ENCODE measurements at regions not wholly inside any gene's neighbourhood (a gene's known extent, or its start where the extent isn't known, plus 50 kb on each side); places are given as distances from the start of the nearest gene placed in this dataset.
"Not testable (repeated sequence)": the region's sequence is repeated elsewhere in the genome, so short reads cannot be mapped to it uniquely, and the experiment has no call there.

DNA sequence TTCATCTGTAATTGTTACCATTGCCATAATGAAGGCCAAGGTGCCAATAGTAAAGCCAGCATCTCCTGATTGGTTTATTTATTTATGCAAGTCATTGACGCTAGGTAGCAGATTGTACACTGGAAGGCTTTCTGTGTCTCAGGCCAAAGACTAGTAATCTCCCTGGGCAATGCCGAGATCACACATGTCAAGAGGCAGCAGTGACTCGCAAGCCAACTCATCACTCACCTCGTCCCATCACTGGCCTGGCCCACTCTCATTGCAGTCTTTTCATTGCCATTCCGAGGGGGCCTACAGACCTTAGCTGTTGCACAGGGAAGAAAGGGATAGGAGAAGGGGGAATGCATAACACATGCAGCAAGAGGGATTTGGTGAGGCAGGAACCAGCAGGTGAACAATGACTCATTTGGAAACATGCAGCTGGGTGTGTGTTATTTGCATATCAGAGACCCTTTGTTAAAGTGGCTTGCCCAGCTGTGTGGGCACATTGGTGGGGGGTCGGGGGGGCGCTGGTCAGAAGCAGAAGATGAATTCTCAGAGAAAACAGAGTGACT lies 448.7 kb upstream of the HNRNPA3 start:
- DNase-seq (ENCODE audit: low read depth), result no peak

DNA sequence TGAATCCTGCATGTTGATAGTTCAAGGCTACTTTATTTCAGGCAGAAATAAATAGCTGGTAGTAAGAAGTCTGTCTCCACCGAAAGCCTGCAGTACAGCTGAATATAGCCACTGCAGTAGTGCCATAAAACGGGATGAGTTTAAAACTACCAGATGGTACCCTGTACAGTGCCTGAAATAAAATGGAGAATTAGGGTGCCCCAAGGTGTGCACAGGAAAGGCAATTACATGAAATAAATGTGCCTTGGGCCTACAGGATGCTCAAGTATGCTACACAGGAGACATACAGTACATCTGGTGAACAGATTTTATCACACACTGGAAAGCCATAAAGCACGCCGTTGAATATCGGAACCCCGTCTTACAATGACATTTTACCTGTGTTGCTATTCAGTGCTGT lies 447.7 kb upstream of the HNRNPA3 start:
- DNase-seq (ENCODE audit: low read depth), result no peak

DNA sequence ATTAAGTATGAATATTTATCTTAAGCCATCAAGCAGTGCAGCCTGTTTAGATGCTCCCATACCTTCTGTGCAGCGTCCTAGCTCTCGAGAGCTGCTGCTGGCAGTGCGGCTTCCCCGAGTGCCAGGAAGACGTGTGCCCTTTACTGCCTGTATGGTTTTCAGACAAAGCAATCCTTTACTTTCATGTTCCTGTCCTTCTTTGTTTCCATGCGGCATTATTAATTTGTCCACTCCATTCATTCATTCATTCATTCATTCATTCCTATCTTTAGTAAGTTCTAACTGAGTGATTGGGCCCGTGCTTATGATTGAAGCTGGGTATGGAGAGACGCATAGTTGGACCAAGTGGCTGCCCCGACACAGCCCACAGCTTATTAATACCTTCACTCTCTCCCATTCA lies 446.6 kb upstream of the HNRNPA3 start:
- DNase-seq (ENCODE audit: low read depth), result no peak

DNA sequence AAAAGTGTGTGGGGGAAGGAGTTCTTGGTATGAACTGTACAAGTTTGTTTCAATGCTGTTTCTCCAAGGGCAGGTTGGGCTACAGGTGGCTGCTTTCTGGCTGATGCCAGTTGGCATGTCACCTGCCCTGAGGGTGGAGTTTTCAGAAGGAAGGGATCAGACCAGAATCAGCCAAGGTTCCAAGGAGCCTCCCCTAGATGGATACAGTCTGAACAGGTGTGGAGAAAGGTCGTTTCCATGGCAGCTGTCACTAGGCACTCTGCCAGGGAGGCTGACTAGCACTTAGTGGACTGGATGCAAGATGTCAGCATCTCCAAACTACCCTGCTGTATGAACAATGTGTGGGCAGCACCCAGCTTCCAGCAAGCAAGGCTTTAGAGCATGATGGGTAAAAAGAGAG lies 444.4 kb upstream of the HNRNPA3 start:
- DNase-seq (ENCODE audit: low read depth), result no peak

DNA sequence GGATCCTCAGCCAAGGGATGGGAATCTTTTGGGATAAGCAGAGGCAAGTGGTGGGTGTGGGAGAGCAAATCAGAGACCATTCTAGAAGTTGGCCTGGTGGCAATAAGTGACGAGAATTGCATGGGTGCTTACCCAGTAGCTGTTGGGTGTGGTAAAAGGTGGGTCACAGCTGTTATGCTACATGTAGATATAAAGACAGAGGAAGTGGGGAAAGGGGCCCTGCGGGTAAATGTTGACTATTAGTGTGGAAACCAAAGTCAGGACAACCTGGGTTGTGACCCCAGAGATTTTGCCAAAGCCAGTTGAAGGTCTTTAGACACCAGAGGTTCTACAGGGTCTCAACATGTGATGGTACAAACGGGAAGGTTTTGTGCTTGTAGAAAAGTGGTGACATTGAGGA lies 443.6 kb upstream of the HNRNPA3 start:
- DNase-seq (ENCODE audit: low read depth), result no peak

DNA sequence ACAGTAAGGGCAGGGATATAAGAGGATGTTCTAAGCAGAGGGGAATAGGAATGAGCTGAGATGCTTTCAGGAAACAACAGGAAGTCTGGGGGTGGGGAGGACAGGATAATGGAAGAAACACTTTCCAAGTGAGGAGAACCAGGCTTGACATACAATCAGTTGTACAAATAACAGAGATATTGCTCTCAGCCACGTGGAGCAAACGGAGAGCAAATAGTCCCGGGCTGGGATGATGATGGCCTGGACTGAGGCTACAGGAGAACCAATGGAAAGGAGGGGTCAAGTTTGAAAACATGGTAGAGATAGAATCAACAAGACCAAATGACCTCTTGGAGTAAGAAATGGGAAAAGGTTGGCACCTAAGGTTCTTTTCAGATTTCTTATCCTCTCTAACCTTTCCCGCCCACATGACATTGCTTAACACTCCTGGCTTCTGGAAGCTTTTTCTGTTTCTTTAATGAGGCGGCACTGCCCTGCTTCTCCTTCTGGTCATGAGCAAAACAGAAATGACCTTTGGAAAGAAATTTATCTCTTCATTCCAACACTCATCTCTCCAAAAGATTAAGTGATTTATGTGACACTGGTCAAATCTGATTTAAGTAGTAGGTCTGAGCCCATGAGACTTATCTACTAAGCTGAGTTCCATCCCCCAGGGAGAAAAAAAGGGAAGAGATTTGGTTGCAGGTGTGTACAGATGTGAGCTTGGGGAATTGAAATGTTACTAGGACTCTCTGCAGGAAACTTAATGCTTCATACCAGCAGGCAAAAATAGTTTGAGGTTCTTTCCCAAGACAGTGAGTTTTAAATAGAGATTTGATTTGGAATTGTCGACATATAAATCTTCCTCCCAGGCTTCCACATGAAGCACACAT lies 442.9 kb upstream of the HNRNPA3 start:
- no peak for DNase-seq (ENCODE audit: low read depth)

DNA sequence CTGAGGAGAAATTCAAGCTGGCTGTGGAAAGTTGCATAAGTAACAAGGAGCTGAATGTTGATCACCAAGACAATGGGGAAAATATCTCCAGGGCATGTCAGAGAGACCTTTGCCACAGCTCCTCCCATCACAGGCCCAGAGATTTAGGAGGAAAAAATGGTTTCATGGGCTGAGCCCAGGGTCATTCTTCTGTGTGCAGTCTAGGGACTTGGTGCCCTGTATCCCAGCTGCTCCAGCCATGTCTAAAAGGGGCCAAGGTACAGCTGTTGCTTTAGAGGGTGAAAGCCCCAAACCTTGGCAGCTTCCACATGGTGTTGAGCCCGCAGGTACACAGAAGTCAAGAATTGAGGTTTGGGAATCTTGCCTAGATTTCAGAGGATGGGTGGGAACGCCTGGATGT lies 439.8 kb upstream of the HNRNPA3 start:
- no peak for DNase-seq (ENCODE audit: low read depth)

DNA sequence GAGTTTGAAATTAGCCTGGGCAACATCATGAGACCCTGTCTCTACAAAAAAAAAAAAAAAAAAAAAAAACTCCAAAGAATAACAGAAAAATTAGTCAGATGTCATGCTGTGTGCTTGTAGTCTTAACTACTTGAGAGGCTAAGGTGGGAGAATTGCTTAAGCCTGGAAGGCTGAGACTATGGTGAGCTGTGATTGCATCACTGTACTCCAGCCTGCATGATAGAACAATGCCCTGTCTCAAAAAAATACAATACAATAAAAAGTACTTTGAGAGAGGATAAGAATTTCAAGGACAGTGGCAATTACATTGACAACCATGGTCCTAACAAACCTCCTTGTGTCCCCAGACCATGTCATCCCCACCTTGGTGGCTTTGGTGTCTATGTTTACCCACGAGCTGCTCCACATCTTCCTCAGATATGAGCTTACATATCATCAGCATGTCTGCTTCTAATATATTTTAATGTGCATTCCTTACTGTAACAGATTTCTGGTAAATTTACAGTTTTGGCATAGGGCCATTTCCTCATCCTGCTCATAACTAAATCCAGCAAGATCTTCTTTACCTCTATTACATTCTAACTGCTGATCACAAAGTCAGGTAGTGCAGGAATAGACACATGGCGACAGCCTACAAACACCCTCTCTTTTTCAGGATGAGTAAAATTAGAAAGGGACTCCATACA lies 437.7 kb upstream of the HNRNPA3 start:
- DNase-seq (ENCODE audit: low read depth), result no peak

DNA sequence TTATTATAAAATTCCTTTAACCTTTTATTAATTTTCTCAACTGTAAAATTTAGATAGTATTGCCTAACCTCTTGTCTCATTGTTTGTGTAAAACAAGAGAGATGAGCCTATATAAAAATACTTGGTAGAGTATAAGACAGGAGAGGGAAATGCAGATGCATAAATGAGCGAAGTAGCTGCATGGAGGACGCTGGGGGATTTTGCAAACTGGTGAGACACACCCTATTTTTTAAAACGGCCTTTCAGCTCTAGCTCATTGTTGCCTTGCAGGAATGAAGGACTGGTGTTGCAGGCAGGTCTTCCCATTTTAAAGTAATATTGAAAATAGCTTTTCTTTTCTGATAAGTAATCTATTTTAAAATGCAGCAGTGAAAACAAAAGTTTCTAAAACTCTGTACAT lies 435.3 kb upstream of the HNRNPA3 start:
- DNase-seq (ENCODE audit: low read depth), result no peak

DNA sequence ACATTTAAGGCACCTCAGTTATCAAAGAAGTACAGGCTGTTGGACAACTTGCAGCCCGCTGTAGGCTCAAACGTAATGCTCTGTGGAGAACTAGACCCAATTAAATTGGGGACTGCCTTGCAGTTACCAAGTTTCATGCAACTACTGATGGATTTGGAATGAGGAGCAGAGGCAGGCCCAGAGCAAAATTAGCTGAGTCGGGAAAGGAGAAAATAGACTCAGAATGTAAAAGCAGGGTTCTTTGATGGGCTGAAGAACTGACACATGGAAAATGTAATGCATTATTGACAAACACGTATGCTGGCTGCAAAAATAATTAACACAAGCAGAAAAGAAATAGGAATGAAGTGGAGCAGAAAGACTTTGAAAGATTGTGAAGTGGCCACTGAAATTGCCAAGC lies 432.7 kb upstream of the HNRNPA3 start:
- DNase-seq (ENCODE audit: low read depth), result no peak

DNA sequence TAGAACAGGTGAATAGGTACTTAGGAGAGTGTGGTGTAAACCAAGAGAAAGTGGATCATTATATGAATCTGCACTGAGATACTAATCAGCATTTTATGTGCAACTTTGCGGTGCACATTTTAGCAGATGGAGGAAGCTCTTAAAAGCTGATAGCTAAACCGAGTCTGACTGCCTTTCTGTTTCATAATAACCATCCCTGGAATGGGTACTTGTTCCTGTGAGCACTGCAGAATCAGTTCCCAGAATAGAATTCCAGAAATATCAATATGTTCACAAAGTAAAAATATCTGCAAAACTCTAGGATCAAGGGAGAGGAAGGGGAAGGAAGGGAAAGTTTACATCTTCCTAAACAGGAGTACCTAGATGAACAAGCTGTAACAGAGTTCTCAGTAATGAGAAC lies 432.2 kb upstream of the HNRNPA3 start:
- no peak for DNase-seq (ENCODE audit: low read depth)

DNA sequence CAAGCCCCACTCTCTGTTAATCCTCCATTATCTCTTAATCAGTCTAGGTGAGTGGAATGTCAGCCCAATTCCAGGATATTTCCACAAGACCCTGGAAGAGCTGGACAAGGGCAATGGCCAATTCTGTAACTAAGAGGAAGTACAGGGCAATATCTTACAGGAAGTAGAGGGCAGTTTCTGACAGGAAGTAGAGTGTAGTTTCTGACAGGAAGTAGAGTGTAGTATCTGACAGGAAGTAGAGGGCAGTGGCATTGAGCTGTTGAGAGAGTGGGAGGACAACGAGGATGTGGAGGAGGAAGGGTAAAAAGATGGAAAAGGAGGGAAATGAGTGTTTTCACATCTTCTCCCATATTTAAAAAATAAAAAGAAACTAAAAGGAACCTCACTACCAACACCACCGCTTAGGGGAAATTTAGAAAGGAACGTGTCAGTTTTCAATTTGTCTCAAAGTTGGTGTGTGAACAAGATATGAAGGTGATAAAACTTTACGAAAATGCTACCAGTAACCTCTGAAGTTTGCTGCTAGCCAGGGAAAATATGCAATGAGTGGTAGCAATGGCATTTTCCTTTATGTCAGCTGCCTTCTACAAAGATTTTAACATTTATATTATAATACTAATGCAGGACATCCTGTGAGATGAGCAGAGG lies 430.9 kb upstream of the HNRNPA3 start:
- no peak for DNase-seq (ENCODE audit: low read depth)

DNA sequence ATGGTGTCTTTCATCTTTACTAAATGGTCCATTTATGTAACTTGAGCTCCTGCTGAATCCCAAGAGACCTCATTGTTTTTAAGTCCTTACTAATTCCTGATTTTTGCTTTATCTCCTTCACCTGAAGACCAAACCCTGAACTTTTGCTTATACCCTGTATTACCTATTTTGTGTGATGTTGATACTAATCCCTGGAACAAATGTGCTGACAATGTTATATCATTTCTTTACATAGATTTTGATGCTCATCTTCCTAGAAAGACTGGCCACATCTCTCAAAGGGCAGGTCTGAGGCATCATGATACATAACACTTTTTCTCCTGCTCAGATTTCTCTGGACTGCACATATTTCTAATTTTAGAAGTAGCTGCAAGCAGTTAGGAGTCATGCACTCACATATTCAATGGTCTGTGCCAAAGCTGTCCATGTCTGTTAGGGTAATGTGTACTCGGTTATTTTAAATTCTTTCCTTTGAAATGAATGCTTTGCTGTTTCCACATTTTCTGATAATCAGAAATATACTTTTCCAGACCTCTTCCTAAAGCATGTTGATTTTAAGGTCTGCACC lies 427.9 kb upstream of the HNRNPA3 start:
- no peak for DNase-seq (ENCODE audit: low read depth)

DNA sequence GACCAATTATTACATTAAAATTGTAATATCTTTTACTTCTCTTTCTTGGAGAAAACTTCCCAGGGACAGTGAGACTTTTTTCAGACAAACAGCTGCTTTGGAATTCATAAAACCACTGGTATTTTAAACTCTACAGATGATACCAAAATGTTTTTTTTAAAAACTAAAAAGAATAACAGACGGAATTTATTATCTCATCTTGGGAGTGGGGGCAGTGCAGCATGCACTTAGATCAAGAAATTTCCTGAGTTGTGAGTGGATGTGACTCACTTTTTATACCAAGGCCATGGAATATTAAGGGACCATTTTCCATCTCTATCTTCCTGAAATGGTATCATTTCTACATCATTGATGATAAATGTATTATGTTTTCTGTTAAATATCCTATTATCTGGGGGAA lies 422.8 kb upstream of the HNRNPA3 start:
- DNase-seq (ENCODE audit: low read depth), result no peak

DNA sequence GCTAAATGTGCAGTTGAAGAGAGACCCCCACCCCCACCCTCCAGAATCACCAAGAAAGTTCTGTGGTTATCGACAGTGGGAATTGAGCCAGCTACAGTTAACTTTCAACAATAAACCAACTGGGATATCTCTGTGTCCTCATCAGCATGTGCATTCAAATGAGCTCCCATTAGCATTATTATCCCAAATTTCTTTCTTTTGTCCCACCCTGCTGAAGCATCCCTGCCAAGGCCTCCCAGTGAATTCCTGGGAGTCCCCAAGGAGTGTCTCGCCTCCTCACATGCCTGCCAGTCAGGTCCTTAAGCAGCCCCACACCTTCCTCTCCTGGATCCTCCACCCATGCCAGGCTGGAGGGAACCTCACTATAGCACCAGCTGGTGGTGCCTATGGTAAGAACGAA lies 422.1 kb upstream of the HNRNPA3 start:
- no peak for DNase-seq (ENCODE audit: low read depth)

DNA sequence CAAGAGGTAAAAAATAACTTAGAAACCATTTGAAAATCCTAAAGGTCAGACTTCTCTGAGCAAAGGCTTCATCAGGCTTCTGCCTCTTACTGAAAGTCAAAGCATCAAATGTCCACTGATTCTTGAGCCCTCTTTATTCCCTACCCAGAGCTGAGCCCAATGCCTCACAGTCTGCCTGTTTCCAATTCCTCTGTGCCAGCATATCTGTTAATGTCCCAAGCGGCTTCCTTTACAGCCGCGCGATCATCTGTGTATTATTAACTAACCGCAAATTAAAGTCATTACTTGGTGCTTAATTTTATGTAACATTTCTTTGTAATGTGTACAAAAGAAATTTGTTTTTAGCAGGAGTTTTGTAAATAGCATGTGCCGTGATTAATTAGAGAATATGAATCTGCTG lies 418.8 kb upstream of the HNRNPA3 start:
- no peak for DNase-seq (ENCODE audit: low read depth)

DNA sequence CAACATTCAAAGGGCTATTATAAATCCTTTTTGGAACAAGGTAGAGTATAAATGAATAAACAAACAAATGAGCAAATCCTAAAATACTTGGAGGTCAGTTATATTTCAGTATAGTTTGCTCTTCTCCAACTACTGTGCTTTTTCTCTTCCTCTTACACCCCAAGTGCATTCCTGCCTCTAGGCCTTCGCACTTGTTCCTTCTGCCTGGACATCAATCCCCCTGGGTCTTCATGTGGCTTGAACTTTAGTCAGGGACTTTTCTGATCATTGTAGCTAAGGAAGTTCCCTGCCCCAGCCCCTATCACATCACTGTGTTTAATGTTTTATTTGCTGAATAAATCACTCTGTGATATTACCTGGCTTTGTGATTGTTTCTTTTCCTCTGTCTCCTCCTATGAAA lies 418.2 kb upstream of the HNRNPA3 start:
- no peak for DNase-seq (ENCODE audit: low read depth)

DNA sequence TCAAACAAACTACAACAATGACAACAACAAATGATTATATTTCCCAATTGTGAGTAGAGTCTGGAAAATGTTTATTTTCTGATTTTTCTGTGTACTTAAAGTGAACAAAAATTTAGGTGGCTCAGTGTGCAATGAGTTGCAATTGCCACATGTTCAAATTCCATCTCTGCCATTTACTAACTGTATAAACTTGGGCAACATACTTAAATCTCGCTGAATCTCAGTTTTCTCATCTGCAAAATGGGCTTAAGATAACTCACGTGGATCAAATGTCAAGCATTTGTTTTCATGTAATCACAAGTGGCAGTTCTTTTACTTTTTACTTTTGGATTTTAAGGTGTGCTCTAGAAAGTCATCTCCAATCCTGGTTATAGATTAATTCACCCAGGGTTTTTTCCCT lies 416.8 kb upstream of the HNRNPA3 start:
- no peak for DNase-seq (ENCODE audit: low read depth)

DNA sequence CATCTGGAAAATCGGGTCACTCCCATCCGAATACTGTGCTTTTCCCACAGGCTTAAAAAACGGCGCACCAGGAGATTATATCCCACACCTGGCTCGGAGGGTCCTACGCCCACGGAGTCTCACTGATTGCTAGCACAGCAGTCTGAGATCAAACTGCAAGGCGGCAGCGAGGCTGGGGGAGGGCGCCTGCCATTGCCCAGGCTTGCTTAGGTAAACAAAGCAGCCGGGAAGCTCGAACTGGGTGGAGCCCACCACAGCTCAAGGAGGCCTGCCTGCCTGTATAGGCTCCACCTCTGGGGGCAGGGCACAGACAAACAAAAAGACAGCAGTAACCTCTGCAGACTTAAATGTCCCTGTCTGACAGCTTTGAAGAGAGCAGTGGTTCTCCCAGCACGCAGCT lies 415.9 kb upstream of the HNRNPA3 start:
- not testable (repeated sequence) for DNase-seq (ENCODE audit: low read depth)

DNA sequence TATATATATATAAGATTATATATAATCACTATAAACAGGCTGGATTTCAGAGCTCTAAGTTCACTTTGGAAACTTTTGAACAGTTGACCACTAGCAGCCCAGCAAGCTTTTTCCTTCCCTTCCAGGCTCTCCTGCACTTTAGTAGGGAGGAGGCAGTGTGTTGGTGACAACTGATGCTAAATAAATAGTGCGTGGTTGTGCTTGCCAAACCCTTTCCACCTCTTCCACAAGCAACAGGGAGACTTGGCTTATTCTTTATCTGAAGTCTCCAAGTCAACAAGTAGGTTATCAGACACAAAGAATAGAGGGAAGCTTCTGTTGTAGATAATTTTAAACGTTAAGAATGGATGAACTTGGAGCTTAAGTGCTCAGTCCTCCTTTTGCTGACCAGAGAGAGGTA lies 408.2 kb upstream of the HNRNPA3 start:
- no peak for DNase-seq (ENCODE audit: low read depth)

DNA sequence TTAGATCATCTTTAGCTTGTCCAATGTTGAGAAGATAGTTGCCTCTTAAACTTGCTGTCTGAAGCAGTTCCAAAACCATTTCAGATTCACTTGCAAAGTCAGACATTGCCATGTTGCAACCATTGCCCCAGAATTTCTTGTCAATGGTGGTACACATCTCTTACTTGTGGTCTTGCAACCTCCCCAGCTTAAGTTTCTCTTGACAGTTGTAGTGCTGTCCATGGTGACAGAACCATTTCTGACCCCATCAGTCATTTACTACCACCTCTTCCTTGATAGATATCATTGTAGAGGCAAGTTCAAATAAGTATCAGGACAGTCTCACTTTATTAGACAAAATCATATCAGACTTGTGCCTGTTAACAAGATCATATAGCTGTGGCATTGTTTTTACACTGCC lies 407.2 kb upstream of the HNRNPA3 start:
- DNase-seq (ENCODE audit: low read depth), result no peak

DNA sequence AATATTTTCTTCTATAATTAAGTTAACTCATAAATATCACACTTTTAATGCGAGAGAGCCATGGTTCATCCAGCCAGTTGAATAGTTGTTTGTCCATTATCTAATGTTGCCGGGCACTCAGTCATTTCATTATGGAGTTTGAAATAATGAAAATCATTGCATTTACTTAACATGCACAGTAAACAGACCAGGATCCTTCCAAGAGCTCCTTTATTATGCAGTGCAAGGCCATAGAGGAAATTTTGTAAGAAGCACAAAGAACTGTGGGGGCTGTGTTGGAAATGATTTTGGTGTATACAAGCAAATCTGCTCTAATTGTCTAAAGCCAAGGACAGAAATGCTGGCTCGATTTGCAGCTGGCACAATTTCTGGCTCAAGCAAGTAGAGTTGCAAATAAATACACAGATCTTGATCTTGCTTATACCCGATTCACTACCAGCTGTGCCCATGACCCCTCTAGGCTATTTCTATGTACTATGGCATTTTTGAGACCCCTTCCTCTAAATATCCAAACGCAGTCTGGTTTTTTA lies 400.3 kb upstream of the HNRNPA3 start:
- DNase-seq (ENCODE audit: low read depth), result no peak

All from HS-5 (cell line).